ENCODE measurements at regions not wholly inside any gene's neighbourhood (a gene's known extent, or its start where the extent isn't known, plus 50 kb on each side); places are given as distances from the start of the nearest gene placed in this dataset.
A peak's percentile ranks its signal among the peaks of the same experiment; 100 is the strongest.

DNA sequence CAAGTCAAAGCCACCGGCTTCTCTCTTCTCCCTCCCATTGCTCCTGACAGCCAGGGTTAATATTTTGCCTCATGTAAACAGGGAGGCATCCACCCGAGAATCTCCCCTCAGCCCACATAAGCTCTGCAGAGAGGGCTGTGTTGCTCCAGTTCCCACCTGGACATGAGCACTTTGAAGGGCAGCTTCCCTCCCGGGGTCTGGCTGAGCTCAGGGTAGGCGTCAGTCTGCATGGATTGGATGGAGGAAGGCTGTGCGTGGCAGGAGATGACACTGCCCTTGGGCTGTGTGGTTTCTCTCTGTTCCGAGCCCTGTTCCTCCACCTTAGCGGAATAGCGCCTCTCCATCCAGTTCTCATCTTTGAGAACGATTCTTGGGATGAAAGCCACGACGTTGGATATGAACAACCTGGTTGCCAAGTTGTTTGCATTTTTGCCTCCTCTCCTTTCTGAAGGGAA lies 53.7 kb upstream of the ETS2 start (continued):
- TF ChIP-seq, protein P1, sequence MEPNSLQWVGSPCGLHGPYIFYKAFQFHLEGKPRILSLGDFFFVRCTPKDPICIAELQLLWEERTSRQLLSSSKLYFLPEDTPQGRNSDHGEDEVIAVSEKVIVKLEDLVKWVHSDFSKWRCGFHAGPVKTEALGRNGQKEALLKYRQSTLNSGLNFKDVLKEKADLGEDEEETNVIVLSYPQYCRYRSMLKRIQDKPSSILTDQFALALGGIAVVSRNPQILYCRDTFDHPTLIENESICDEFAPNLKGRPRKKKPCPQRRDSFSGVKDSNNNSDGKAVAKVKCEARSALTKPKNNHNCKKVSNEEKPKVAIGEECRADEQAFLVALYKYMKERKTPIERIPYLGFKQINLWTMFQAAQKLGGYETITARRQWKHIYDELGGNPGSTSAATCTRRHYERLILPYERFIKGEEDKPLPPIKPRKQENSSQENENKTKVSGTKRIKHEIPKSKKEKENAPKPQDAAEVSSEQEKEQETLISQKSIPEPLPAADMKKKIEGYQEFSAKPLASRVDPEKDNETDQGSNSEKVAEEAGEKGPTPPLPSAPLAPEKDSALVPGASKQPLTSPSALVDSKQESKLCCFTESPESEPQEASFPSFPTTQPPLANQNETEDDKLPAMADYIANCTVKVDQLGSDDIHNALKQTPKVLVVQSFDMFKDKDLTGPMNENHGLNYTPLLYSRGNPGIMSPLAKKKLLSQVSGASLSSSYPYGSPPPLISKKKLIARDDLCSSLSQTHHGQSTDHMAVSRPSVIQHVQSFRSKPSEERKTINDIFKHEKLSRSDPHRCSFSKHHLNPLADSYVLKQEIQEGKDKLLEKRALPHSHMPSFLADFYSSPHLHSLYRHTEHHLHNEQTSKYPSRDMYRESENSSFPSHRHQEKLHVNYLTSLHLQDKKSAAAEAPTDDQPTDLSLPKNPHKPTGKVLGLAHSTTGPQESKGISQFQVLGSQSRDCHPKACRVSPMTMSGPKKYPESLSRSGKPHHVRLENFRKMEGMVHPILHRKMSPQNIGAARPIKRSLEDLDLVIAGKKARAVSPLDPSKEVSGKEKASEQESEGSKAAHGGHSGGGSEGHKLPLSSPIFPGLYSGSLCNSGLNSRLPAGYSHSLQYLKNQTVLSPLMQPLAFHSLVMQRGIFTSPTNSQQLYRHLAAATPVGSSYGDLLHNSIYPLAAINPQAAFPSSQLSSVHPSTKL (CRISPR knock-in tag; IDR thresholded peaks at IDR 0.05): peak; percentile 25; the same call in 1 of the 2 replicates
- no peak for TF ChIP-seq KLF6 (CRISPR knock-in tag; IDR thresholded peaks at IDR 0.05)
- TF ChIP-seq STAT5B (CRISPR knock-in tag; IDR thresholded peaks at IDR 0.05): no peak
- no peak for TF ChIP-seq ZNF747 (CRISPR knock-in tag; IDR thresholded peaks at IDR 0.05; ENCODE audit: borderline replicate concordance)
- TF ChIP-seq TBX2 (CRISPR knock-in tag; IDR thresholded peaks at IDR 0.05; ENCODE audit: borderline replicate concordance): peak; percentile 10; the same call in 1 of the 2 replicates
- no peak for TF ChIP-seq ZMYM4 (CRISPR knock-in tag; IDR thresholded peaks at IDR 0.05)
- TF ChIP-seq, protein P2, sequence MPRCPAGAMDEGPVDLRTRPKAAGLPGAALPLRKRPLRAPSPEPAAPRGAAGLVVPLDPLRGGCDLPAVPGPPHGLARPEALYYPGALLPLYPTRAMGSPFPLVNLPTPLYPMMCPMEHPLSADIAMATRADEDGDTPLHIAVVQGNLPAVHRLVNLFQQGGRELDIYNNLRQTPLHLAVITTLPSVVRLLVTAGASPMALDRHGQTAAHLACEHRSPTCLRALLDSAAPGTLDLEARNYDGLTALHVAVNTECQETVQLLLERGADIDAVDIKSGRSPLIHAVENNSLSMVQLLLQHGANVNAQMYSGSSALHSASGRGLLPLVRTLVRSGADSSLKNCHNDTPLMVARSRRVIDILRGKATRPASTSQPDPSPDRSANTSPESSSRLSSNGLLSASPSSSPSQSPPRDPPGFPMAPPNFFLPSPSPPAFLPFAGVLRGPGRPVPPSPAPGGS (CRISPR knock-in tag; IDR thresholded peaks at IDR 0.05): no peak
- TF ChIP-seq, protein P3, sequence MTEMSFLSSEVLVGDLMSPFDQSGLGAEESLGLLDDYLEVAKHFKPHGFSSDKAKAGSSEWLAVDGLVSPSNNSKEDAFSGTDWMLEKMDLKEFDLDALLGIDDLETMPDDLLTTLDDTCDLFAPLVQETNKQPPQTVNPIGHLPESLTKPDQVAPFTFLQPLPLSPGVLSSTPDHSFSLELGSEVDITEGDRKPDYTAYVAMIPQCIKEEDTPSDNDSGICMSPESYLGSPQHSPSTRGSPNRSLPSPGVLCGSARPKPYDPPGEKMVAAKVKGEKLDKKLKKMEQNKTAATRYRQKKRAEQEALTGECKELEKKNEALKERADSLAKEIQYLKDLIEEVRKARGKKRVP (CRISPR knock-in tag; IDR thresholded peaks at IDR 0.05): no peak
- no peak for TF ChIP-seq ZNF24 (IDR thresholded peaks at IDR 0.05)
- TF ChIP-seq, protein P4, sequence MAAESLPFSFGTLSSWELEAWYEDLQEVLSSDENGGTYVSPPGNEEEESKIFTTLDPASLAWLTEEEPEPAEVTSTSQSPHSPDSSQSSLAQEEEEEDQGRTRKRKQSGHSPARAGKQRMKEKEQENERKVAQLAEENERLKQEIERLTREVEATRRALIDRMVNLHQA (CRISPR knock-in tag; IDR thresholded peaks at IDR 0.05): no peak
- TF ChIP-seq HOXD1 (CRISPR knock-in tag; IDR thresholded peaks at IDR 0.05): no peak
- TF ChIP-seq ZNF34 (CRISPR knock-in tag; IDR thresholded peaks at IDR 0.05; ENCODE audit: borderline replicate concordance): no peak
- TF ChIP-seq SNRNP70 (IDR thresholded peaks at IDR 0.05; ENCODE audit: low read depth, low read length): no peak
- TF ChIP-seq, protein P5, sequence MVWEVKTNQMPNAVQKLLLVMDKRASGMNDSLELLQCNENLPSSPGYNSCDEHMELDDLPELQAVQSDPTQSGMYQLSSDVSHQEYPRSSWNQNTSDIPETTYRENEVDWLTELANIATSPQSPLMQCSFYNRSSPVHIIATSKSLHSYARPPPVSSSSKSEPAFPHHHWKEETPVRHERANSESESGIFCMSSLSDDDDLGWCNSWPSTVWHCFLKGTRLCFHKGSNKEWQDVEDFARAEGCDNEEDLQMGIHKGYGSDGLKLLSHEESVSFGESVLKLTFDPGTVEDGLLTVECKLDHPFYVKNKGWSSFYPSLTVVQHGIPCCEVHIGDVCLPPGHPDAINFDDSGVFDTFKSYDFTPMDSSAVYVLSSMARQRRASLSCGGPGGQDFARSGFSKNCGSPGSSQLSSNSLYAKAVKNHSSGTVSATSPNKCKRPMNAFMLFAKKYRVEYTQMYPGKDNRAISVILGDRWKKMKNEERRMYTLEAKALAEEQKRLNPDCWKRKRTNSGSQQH (CRISPR knock-in tag; IDR thresholded peaks at IDR 0.05; ENCODE audit: low read depth): no peak
- no peak for TF ChIP-seq ATRX (CRISPR knock-in tag; IDR thresholded peaks at IDR 0.05; ENCODE audit: borderline replicate concordance)
- TF ChIP-seq JARID2 (CRISPR knock-in tag; IDR thresholded peaks at IDR 0.05; ENCODE audit: insufficient replicate concordance): no peak
- TF ChIP-seq, protein P6, sequence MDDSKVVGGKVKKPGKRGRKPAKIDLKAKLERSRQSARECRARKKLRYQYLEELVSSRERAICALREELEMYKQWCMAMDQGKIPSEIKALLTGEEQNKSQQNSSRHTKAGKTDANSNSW (CRISPR knock-in tag; IDR thresholded peaks at IDR 0.05; ENCODE audit: borderline replicate concordance): no peak
- TF ChIP-seq CCAR2 (optimal IDR thresholded peaks at IDR 0.05; ENCODE audit: low read depth, low read length): no peak
- TF ChIP-seq, protein P7, sequence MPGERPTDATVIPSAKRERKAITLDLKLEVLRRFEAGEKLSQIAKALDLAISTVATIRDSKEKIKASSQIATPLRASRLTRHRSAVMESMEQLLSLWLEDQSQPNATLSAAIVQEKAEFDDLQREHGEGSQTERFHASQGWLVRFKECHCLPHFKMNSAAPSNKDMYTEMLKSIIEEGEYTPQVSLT (CRISPR knock-in tag; IDR thresholded peaks at IDR 0.05; ENCODE audit: borderline replicate concordance, low read depth): no peak
- TF ChIP-seq ZNF10 (CRISPR knock-in tag; IDR thresholded peaks at IDR 0.05; ENCODE audit: borderline replicate concordance, low read depth): no peak
- no peak for TF ChIP-seq IKZF4 (CRISPR knock-in tag; IDR thresholded peaks at IDR 0.05; ENCODE audit: borderline replicate concordance, low read depth, not compliant biosample characterization)
- no peak for TF ChIP-seq ZNF709 (CRISPR knock-in tag; IDR thresholded peaks at IDR 0.05)
